Thyroid gland (tissue), 4 donors: ENCODE measurements at regions not wholly inside any gene's neighbourhood (a gene's known extent, or its start where the extent isn't known, plus 50 kb on each side); places are given as distances from the start of the nearest gene placed in this dataset.

Source experiments
- DNase-seq, 2 donors: peaks; one replicate each; pipeline ENCODE4 v3.0.0-alpha.2; 2019
- H3K27ac ChIP-seq, 3 donors: fragments of 200-600 bp; sonication (generic); 1 replicate in 2 of 3; 2 replicates in 1 of 3; pipeline ENCODE4 v1.5.1; 2016 to 2019; ENCODE audit warnings: mild to moderate bottlenecking in 1 of 3, moderate library complexity in 1 of 3
- H3K27me3 ChIP-seq: fragments of 200-600 bp; sonication (generic); one replicate; pipeline ENCODE4 v1.5.1; 2019
- H3K36me3 ChIP-seq, 2 donors: fragments of 200-600 bp; sonication (generic); one replicate each; pipeline ENCODE4 v1.5.1; 2016 to 2019
- H3K4me1 ChIP-seq, 2 donors: fragments of 200-600 bp; sonication (generic); one replicate each; pipeline ENCODE4 v1.5.1; 2017 to 2019
- H3K4me3 ChIP-seq, 3 donors: fragments of 200-600 bp; sonication (generic); replicated peaks in 1 of 3; 1 replicate in 2 of 3; 2 replicates in 1 of 3; pipeline ENCODE4 v1.5.1; 2016; ENCODE audit warnings: mild to moderate bottlenecking in 1 of 3
- H3K9me3 ChIP-seq: fragments of 200-600 bp; sonication (generic); one replicate; pipeline ENCODE4 v1.5.1; 2017
- POLR2A ChIP-seq, 2 donors: fragments of 450-650 bp; IDR thresholded peaks; one replicate each; pipeline ENCODE4 v1.6.1; 2017; ENCODE audit warnings: antibody characterized with exemption in 2 of 2, mild to moderate bottlenecking in 2 of 2, moderate library complexity in 1 of 2
- WGBS, 2 donors: methylation state at CpG; one replicate each; pipeline ENCODE4 v1.1.5; 2017; 5-methylcytosine and 5-hydroxymethylcytosine counted together
- intact Hi-C: fragments of 100-400 bp; cut with DNase I; formaldehyde crosslinking; loops from one replicate; pipeline ENCODE4 v1.15.1; 2023
- TF ChIP-seq, protein P1 (sequence below), 6 experiments: fragments of 200-600 bp in 3 of 6; fragments of 450-650 bp in 3 of 6; sonication (generic) in 3 of 6; IDR thresholded peaks; one replicate each; pipeline ENCODE4 v1.5.1; 2016 to 2019; ENCODE audit warnings: antibody characterized with exemption in 6 of 6, mild to moderate bottlenecking in 2 of 6, inconsistent platforms in 1 of 6, moderate library complexity in 1 of 6

DNA sequence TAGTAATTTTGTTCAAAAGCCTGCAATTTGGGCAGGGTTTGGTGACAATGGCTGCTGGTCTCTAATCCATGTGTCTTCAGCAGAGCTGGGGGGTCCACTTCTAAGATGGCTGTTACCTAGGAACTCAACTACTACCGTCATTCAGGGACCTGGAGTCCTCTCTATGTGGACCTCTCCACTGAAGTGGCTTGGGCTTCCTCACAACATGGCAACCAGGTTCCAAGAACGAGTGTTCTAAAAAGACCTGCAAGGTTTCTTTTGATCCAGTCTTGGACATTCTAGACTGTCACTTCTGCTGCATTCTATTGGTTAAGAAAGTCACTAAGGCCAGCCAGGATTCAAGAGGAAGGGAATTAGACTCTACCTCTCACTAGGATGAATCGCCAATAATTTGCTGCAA, 387.0 kb downstream of the NXPE2 start:
- no peak for TF ChIP-seq POLR2A (IDR thresholded peaks at IDR 0.05)
- TF ChIP-seq, protein P1, sequence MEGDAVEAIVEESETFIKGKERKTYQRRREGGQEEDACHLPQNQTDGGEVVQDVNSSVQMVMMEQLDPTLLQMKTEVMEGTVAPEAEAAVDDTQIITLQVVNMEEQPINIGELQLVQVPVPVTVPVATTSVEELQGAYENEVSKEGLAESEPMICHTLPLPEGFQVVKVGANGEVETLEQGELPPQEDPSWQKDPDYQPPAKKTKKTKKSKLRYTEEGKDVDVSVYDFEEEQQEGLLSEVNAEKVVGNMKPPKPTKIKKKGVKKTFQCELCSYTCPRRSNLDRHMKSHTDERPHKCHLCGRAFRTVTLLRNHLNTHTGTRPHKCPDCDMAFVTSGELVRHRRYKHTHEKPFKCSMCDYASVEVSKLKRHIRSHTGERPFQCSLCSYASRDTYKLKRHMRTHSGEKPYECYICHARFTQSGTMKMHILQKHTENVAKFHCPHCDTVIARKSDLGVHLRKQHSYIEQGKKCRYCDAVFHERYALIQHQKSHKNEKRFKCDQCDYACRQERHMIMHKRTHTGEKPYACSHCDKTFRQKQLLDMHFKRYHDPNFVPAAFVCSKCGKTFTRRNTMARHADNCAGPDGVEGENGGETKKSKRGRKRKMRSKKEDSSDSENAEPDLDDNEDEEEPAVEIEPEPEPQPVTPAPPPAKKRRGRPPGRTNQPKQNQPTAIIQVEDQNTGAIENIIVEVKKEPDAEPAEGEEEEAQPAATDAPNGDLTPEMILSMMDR (IDR thresholded peaks at IDR 0.05), result no peak
- 90 to 98% methylated on average over 3 of the region's 3 CpGs for WGBS, 2 donors
- Histone ChIP-seq H3K4me1 (no peaks in the 10 kb centered on the region), H3K36me3 (no peaks in the 10 kb centered on the region), H3K9me3 (no peaks in the 10 kb centered on the region), H3K27me3 (no peaks in the 10 kb centered on the region), H3K4me3 (no peak overlapping the region), H3K27ac (no peak overlapping the region)
- intact Hi-C loops, result no loop called here
- DNase-seq, result no peak

DNA sequence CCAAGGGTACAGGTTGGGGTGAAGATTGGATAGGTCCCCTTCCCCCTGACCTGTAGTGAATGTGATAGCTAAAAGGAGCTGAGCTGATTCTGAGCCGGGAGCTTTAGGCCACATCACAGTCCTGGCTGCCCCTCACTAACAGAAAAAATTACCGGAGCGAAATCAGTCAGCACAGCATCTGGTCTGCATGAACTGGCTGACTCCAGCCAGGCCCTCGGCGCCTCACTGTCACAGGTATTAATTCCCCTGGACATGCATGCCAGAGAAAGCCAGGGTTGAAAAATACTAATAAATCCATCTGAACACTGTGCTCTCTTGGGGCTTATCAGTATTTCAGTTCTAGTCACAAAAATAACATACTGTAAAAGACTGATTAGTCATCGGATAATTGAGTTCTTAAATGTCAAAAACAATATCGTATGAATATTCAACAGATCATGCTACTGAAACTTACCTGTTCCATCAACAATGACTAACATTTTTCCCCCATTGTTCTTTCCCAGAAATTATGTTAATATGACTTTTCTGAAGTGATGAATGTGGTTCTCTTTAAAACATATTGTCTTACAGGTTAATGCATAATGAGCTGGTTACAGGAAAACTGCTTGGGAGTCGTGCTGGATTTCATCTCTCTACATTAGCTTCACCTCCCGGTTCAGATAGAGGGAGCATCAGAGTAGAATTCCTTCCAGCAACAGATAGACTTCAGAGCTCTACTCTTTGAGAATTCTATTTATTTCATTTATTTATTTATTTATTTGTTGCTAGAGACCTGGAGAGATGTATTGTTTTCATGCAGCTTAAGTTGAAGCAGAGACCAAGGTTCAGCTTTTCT, 387.7 kb downstream of the NXPE2 start:
- WGBS, 2 donors, result 75 to 83% methylated on average over 9 of the region's 9 CpGs
- DNase-seq, result no peak

DNA sequence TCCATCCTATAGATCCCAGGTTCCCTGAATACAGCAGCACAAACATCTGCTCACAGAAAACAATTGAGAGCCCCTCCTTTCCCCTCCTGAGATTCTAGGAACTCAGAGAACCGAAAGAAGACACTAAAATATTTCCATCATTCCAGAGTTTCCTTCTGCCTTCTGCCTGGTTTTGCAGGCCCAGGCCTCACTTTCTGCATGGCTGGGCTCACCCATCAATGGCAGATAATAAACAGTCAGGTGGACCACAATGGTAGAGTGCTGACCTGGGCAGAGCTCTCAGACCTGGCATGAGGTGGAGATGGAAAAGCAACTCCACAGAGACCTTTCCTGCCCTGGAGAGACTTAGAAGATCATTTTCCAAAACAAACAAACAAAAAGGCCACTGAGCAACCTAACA, 389.1 kb downstream of the NXPE2 start:
- no peaks in the 10 kb centered on the region for H3K27me3 ChIP-seq
- no peaks in the 10 kb centered on the region for H3K36me3 ChIP-seq
- no peak for DNase-seq
- TF ChIP-seq, protein P1 (IDR thresholded peaks at IDR 0.05), result no peak
- TF ChIP-seq POLR2A (IDR thresholded peaks at IDR 0.05), result no peak
- 22 to 67% methylated on average over 1 of the region's 1 CpG for WGBS, 2 donors
- H3K4me3 ChIP-seq, result no peak overlapping the region
- no peaks in the 10 kb centered on the region for H3K4me1 ChIP-seq
- H3K27ac ChIP-seq, result no peak overlapping the region
- intact Hi-C loops, result no loop called here
- H3K9me3 ChIP-seq, result no peaks in the 10 kb centered on the region

More for the DNA sequence above, 387.7 kb downstream of the NXPE2 start:
- Histone ChIP-seq H3K9me3 (no peaks in the 10 kb centered on the region), H3K36me3 (no peaks in the 10 kb centered on the region), H3K4me1 (no peaks in the 10 kb centered on the region), H3K4me3 (no peak overlapping the region), H3K27ac (no peak overlapping the region), H3K27me3 (no peaks in the 10 kb centered on the region)
- intact Hi-C loops, result no loop called here
- no peak for TF ChIP-seq POLR2A (IDR thresholded peaks at IDR 0.05)
- TF ChIP-seq, protein P1 (IDR thresholded peaks at IDR 0.05), result no peak

DNA sequence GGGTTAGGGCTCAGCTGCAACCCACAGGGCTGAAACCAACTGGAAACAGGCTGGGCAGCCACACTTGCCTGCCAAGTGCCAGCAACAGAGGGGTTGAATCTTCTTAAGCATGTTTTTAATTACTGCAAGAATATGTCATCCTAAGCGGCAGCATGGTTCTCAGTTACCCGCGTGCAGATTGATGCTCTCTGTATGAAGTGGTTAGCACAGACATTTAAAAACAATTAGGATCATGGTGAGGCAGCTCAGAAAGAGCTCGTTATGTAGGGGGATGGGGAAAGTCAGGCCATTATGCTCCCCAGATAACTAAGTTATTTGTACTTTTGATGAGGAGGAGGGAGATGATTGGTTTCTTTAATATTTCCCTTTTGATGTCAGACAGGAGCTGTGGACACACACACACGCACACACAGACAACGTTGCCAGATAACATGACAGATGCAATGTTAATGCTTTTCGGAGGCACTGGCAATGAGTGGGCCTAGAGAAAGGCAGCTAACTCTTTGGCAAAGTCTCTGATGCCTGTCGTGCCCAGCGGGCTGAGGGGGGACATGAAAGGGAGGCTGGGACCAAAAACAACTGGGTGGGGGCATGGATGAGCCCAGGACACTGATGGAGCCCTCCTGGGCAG, 389.7 kb downstream of the NXPE2 start:
- DNase-seq, result no peak
- Histone ChIP-seq H3K4me1 (no peaks in the 10 kb centered on the region), H3K36me3 (no peaks in the 10 kb centered on the region), H3K27ac (no peak overlapping the region), H3K27me3 (no peaks in the 10 kb centered on the region), H3K9me3 (no peaks in the 10 kb centered on the region), H3K4me3 (no peak overlapping the region)
- intact Hi-C loops, result no loop called here
- WGBS, 2 donors, result 75 to 76% methylated on average over 9 of the region's 9 CpGs
- no peak for TF ChIP-seq POLR2A (IDR thresholded peaks at IDR 0.05)
- TF ChIP-seq, protein P1 (IDR thresholded peaks at IDR 0.05), result no peak

DNA sequence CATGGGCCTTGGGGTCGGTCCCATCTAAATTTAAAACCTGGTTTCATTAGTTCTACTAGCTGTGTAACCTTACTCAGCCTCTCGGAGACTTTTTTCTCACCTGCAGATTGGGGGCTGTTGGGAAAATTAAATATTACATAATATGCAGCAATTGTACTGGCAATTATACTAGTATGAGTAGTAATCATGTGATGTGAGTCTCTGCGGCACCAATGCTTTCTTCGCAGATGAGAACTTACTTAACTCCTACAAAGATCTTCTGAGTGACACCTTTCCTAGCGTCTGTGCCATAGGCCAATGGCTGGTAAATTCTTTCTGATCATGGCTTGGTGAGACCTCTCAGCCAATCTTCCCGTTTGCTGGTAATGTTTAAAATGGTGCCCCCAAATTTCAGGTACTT, 391.3 kb downstream of the NXPE2 start:
- no peak for TF ChIP-seq POLR2A (IDR thresholded peaks at IDR 0.05)
- TF ChIP-seq, protein P1 (IDR thresholded peaks at IDR 0.05), result no peak
- intact Hi-C loops, result no loop called here
- WGBS, 2 donors, result 94 to 96% methylated on average over 6 of the region's 6 CpGs
- Histone ChIP-seq H3K9me3 (no peaks in the 10 kb centered on the region), H3K27me3 (no peaks in the 10 kb centered on the region), H3K36me3 (no peaks in the 10 kb centered on the region), H3K27ac (no peak overlapping the region), H3K4me3 (no peak overlapping the region), H3K4me1 (no peaks in the 10 kb centered on the region)
- no peak for DNase-seq
